Smooth muscle cell (in vitro differentiated cells): ENCODE measurements at regions not wholly inside any gene's neighbourhood (a gene's known extent, or its start where the extent isn't known, plus 50 kb on each side); places are given as distances from the start of the nearest gene placed in this dataset.
"Not testable (repeated sequence)": the region's sequence is repeated elsewhere in the genome, so short reads cannot be mapped to it uniquely, and the experiment has no call there.

Source experiments
- DNase-seq: peaks from one replicate; lab custom pipeline; 2025; ENCODE audit not compliant: unreplicated experiment; lab: John Stamatoyannopoulos, UW
- H2AFZ ChIP-seq: fragments of 200-600 bp; sonication (generic); 2 replicates; pipeline ENCODE4 v1.6.0; 2016; ENCODE audit warnings: antibody characterized with exemption, low read depth, mild to moderate bottlenecking
- H3F3A ChIP-seq: fragments of 200-600 bp; sonication (generic); 2 replicates; pipeline ENCODE4 v1.6.0; 2017; ENCODE audit warnings: antibody characterized with exemption, low read depth
- H3K27ac ChIP-seq: fragments of 200-600 bp; sonication (generic); 2 replicates; pipeline ENCODE4 v1.5.1; 2016; ENCODE audit warnings: low read depth, mild to moderate bottlenecking
- H3K27me3 ChIP-seq: fragments of 200-600 bp; sonication (generic); 2 replicates; pipeline ENCODE4 v1.6.1; 2016; ENCODE audit warnings: low read depth, mild to moderate bottlenecking
- H3K36me3 ChIP-seq: fragments of 200-600 bp; sonication (generic); 2 replicates; pipeline ENCODE4 v1.5.1; 2016; ENCODE audit warnings: low read depth
- H3K4me1 ChIP-seq: fragments of 200-600 bp; sonication (generic); 2 replicates; pipeline ENCODE4 v1.5.1; 2016; ENCODE audit warnings: low read depth
- H3K4me2 ChIP-seq: fragments of 200-600 bp; sonication (generic); 2 replicates; pipeline ENCODE4 v1.6.0; 2016; ENCODE audit warnings: mild to moderate bottlenecking
- H3K4me3 ChIP-seq: fragments of 200-600 bp; sonication (generic); 2 replicates; pipeline ENCODE4 v1.5.1; 2016; ENCODE audit warnings: mild to moderate bottlenecking
- H3K79me2 ChIP-seq: fragments of 200-600 bp; sonication (generic); 2 replicates; pipeline ENCODE4 v1.6.0; 2016; ENCODE audit warnings: low read depth, mild to moderate bottlenecking
- H3K9ac ChIP-seq: fragments of 200-600 bp; sonication (generic); 2 replicates; pipeline ENCODE4 v1.6.0; 2016; ENCODE audit warnings: low read depth
- H3K9me3 ChIP-seq: fragments of 200-600 bp; sonication (generic); replicated peaks from 2 replicates; pipeline ENCODE4 v1.5.1; 2016; ENCODE audit warnings: low read depth
- H4K20me1 ChIP-seq: fragments of 200-600 bp; sonication (generic); 2 replicates; pipeline ENCODE4 v1.6.0; 2016; ENCODE audit warnings: low read depth
- WGBS: methylation state at CpG from one replicate; pipeline ENCODE4 v1.1.7; 2016; ENCODE audit warnings: low lambda C conversion rate; 5-methylcytosine and 5-hydroxymethylcytosine counted together
- TF ChIP-seq, protein P1 (sequence below): fragments of 200-600 bp; sonication (generic); IDR thresholded peaks from 2 replicates; pipeline ENCODE4 v1.5.1; 2017; ENCODE audit warnings: borderline replicate concordance, mild to moderate bottlenecking, antibody characterized with exemption; ENCODE audit not compliant: insufficient read depth, poor library complexity, severe bottlenecking

DNA sequence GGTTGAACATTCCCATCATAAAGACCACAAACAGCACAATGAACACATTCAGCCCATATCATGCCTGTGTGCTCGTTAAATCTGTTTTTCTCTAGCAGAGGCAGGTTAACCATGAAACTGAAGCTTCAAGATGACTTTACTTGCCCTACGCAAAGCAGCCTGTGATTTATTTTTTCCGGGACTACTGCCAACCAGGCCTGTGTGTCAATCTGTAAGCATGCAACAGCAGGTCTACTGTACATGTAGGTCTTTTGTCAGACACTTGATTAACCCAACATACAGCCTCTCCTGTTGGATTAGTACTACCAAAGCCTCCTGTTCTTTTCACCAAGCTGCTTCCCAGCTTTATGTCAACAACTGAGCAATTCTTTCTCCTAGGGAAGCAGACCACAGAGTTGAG, 85.5 kb upstream of the ACSL1 start:
- no peaks in the 10 kb centered on the region for H3F3A ChIP-seq
- no peak overlapping the region for H3K9ac ChIP-seq
- no peaks in the 10 kb centered on the region for H3K4me1 ChIP-seq
- no peak overlapping the region for H2AFZ ChIP-seq
- no peaks in the 10 kb centered on the region for H3K79me2 ChIP-seq
- H3K4me2 ChIP-seq: no peak overlapping the region
- H4K20me1 ChIP-seq: no peaks in the 10 kb centered on the region
- DNase-seq: no peak
- 81% methylated on average over 3 of the region's 3 CpGs for WGBS
- TF ChIP-seq, protein P1, sequence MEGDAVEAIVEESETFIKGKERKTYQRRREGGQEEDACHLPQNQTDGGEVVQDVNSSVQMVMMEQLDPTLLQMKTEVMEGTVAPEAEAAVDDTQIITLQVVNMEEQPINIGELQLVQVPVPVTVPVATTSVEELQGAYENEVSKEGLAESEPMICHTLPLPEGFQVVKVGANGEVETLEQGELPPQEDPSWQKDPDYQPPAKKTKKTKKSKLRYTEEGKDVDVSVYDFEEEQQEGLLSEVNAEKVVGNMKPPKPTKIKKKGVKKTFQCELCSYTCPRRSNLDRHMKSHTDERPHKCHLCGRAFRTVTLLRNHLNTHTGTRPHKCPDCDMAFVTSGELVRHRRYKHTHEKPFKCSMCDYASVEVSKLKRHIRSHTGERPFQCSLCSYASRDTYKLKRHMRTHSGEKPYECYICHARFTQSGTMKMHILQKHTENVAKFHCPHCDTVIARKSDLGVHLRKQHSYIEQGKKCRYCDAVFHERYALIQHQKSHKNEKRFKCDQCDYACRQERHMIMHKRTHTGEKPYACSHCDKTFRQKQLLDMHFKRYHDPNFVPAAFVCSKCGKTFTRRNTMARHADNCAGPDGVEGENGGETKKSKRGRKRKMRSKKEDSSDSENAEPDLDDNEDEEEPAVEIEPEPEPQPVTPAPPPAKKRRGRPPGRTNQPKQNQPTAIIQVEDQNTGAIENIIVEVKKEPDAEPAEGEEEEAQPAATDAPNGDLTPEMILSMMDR: no peak
- H3K27ac ChIP-seq: no peak overlapping the region
- no peaks in the 10 kb centered on the region for H3K36me3 ChIP-seq
- no peak overlapping the region for H3K4me3 ChIP-seq
- H3K27me3 ChIP-seq: no peaks in the 10 kb centered on the region
- H3K9me3 ChIP-seq: no peaks in the 10 kb centered on the region

DNA sequence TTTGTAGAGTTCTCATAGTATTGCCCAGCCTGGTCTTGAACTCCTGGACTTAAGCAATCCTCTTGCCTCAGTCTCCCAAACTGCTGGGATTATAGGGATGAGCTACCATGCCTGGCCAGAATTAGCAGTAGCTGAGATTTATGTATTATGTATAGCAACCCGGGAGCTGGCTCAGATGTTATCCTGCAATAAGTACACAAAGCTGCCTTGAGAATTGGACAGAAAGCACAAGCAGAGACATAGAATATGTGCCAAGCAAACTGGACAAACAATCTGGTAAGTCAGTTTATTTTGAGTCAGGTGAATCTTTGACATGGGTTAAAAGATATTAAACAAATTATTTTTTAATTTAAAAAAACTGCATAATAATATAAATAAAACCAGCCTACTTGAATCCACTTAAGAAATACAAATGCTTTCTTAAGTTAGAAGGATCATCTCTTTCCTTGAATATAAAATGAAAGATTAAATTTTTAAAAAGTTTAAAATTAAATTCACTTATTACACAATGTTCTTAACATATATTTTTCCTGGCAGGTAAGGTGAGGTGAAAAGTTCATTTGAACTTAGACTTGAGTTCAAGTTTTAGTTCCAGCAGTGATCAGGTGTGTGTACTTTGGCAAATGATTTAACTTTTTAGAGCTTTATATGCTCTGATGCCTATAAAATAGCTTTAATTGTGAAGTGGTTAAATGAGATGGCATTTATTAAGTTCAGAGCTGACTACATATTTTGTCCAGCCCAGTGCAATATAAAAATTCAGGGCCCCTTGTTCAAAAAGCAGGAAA, 87.8 kb upstream of the ACSL1 start:
- no peak for DNase-seq
- Histone ChIP-seq H3F3A (no peaks in the 10 kb centered on the region), H4K20me1 (no peaks in the 10 kb centered on the region), H3K4me2 (no peak overlapping the region), H3K9me3 (no peaks in the 10 kb centered on the region), H3K79me2 (no peaks in the 10 kb centered on the region), H3K36me3 (no peaks in the 10 kb centered on the region), H3K27me3 (no peaks in the 10 kb centered on the region), H3K27ac (no peak overlapping the region), H3K4me1 (no peaks in the 10 kb centered on the region), H2AFZ (no peak overlapping the region), H3K4me3 (no peak overlapping the region), H3K9ac (no peak overlapping the region)
- TF ChIP-seq, protein P1: no peak
- WGBS: 100% methylated on average over 1 of the region's 1 CpG

DNA sequence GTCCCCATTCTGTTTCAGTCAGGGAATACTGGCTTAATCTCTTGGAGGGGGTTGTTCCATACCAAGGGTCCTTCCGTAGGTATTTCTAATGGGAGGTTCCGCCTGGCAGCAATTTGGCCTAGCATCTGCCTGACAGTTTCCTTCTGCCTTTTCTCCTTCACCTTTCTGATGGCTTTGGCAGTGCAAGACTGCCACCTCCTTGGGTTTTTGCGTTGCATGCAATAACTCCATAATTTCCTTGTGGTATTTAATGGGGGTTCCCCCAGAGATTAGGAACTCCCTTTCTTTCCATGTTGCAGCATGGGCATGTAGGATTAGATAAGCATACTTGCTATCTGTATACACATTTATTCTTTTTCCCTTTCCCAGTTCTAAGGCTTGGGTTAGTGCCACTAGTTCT, 93.0 kb upstream of the ACSL1 start:
- not testable (repeated sequence) for H3K9ac ChIP-seq, H3K4me2 ChIP-seq, H3K27me3 ChIP-seq, H2AFZ ChIP-seq, H3K27ac ChIP-seq, H3K36me3 ChIP-seq, H3F3A ChIP-seq, DNase-seq, H3K79me2 ChIP-seq, H3K4me3 ChIP-seq, H3K4me1 ChIP-seq, H3K9me3 ChIP-seq, H4K20me1 ChIP-seq
- WGBS: 76% methylated on average over 3 of the region's 3 CpGs

DNA sequence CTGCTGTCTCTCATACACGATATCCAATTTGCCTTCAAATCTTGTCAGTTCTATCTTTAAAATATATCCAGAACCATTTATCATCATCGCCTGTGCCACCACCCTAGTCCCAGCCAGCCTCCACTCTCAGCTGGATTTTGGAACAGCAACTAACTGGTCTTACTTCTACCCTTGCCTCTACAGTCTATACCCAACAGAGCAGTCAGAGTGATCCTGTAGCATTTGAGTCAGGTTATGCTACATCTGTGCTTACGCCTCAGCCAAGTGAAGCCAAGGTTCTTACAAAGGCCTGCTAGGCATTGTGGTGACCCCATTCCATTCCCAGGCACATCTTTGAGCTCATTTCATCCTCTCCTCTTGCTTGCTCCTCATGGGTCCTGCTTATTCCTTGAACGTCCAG, 95.7 kb upstream of the ACSL1 start:
- TF ChIP-seq, protein P1: no peak
- Histone ChIP-seq H3K27ac (no peak overlapping the region), H3K4me2 (no peak overlapping the region), H3K36me3 (no peaks in the 10 kb centered on the region), H3K4me1 (no peaks in the 10 kb centered on the region), H4K20me1 (no peaks in the 10 kb centered on the region), H3K9ac (no peak overlapping the region), H3K27me3 (no peaks in the 10 kb centered on the region), H3F3A (no peaks in the 10 kb centered on the region), H3K4me3 (no peak overlapping the region), H2AFZ (no peak overlapping the region), H3K79me2 (no peaks in the 10 kb centered on the region), H3K9me3 (no peaks in the 10 kb centered on the region)
- 99% methylated on average over 4 of the region's 4 CpGs for WGBS
- no peak for DNase-seq
